Vagina (tissue), 2 donors: ENCODE measurements at regions not wholly inside any gene's neighbourhood (a gene's known extent, or its start where the extent isn't known, plus 50 kb on each side); places are given as distances from the start of the nearest gene placed in this dataset.

ENCODE experiments used
- DNase-seq, 2 donors: peaks; one replicate each; pipeline ENCODE4 v3.0.0-alpha.2; 2017; ENCODE audit errors: extremely low spot score in 2 of 2
- H3K27ac ChIP-seq: fragments of 200-600 bp; sonication (generic); one replicate; pipeline ENCODE4 v1.5.1; 2019
- H3K27me3 ChIP-seq: fragments of 200-600 bp; sonication (generic); one replicate; pipeline ENCODE4 v1.5.1; 2019
- H3K36me3 ChIP-seq, 2 donors: fragments of 200-600 bp; sonication (generic); one replicate each; pipeline ENCODE4 v1.5.1; 2017 to 2019
- H3K4me1 ChIP-seq: fragments of 200-600 bp; sonication (generic); one replicate; pipeline ENCODE4 v1.5.1; 2019
- H3K4me3 ChIP-seq, 2 donors: fragments of 200-600 bp; sonication (generic); 1 replicate in 1 of 2; 2 replicates in 1 of 2; pipeline ENCODE4 v1.5.1; 2016 to 2019
- H3K9me3 ChIP-seq: fragments of 200-600 bp; sonication (generic); one replicate; pipeline ENCODE4 v1.5.1; 2019
- POLR2A ChIP-seq, 2 donors: fragments of 450-650 bp; IDR thresholded peaks; one replicate each; pipeline ENCODE4 v1.6.1; 2017; ENCODE audit warnings: antibody characterized with exemption in 2 of 2, mild to moderate bottlenecking in 2 of 2, moderate library complexity in 2 of 2
- POLR2AphosphoS5 ChIP-seq, 2 donors: sonication (generic); formaldehyde crosslinking; IDR thresholded peaks; one replicate each; pipeline ENCODE4 v1.9.0; 2017; ENCODE audit warnings: antibody characterized with exemption in 2 of 2, mild to moderate bottlenecking in 2 of 2, low read depth in 1 of 2; ENCODE audit not compliant: insufficient read depth in 1 of 2
- intact Hi-C: fragments of 100-400 bp; cut with DNase I; formaldehyde crosslinking; loops from one replicate; pipeline ENCODE4 v1.15.1; 2023
- TF ChIP-seq, protein P1 (sequence below), 3 experiments: fragments of 450-650 bp in 2 of 3; fragments of 200-600 bp in 1 of 3; sonication (generic) in 1 of 3; IDR thresholded peaks; one replicate each; pipeline ENCODE4 v1.5.1; 2017 to 2019; ENCODE audit warnings: antibody characterized with exemption in 3 of 3, mild to moderate bottlenecking in 2 of 3, moderate library complexity in 2 of 3

DNA sequence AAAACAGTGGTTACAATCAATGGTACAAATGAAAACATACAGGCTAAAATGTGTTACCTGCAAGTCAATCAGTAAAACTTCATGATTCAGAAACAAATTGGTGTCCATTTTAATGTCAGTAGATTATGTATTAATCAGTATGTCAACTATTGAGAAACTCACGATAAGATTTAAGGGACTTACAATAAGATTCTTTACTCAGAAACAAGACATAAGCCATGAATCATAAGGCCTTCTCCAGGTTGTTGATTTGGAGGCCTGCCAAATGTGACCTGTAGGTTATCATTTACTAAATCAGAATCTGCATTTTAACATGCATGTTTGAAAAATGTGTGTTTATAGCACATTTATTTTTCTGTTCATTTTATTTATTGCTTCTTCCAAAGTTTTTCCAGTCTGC lies 623.1 kb downstream of the CCDC85A start:
- no peak for DNase-seq
- H3K9me3 ChIP-seq, result no peaks in the 10 kb centered on the region
- no peak overlapping the region for H3K4me3 ChIP-seq
- H3K4me1 ChIP-seq, result no peaks in the 10 kb centered on the region
- no peaks in the 10 kb centered on the region for H3K27me3 ChIP-seq
- H3K27ac ChIP-seq, result no peak overlapping the region
- no peaks in the 10 kb centered on the region for H3K36me3 ChIP-seq
- intact Hi-C loops, result no loop called here
- TF ChIP-seq POLR2A (IDR thresholded peaks at IDR 0.05) (no peak), POLR2AphosphoS5 (IDR thresholded peaks at IDR 0.05; ENCODE audit: insufficient read depth in 1 of 2, low read depth in 1 of 2) (no peak)
- TF ChIP-seq, protein P1, sequence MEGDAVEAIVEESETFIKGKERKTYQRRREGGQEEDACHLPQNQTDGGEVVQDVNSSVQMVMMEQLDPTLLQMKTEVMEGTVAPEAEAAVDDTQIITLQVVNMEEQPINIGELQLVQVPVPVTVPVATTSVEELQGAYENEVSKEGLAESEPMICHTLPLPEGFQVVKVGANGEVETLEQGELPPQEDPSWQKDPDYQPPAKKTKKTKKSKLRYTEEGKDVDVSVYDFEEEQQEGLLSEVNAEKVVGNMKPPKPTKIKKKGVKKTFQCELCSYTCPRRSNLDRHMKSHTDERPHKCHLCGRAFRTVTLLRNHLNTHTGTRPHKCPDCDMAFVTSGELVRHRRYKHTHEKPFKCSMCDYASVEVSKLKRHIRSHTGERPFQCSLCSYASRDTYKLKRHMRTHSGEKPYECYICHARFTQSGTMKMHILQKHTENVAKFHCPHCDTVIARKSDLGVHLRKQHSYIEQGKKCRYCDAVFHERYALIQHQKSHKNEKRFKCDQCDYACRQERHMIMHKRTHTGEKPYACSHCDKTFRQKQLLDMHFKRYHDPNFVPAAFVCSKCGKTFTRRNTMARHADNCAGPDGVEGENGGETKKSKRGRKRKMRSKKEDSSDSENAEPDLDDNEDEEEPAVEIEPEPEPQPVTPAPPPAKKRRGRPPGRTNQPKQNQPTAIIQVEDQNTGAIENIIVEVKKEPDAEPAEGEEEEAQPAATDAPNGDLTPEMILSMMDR (IDR thresholded peaks at IDR 0.05), result no peak

DNA sequence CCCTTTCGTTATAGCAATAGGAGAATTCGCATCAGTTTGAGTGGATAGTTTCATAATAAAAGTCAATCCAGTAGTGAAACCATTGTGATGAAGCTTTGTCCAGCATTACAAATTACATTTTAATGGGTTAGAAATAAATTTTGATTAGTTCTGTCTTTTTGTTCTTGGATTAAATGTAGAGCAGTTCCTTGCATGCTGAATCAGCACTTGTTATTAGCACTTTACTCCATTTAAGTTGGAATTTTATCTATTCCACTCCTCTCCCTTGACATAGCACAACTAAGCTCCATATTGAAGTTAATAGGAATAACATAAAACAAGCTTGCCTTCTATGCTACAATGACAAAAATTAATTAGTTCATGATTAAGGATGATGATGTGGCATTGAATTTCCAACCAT lies 624.1 kb downstream of the CCDC85A start:
- no peak for DNase-seq
- Histone ChIP-seq H3K9me3 (no peaks in the 10 kb centered on the region), H3K4me1 (no peaks in the 10 kb centered on the region), H3K4me3 (no peak overlapping the region), H3K27ac (no peak overlapping the region), H3K36me3 (no peaks in the 10 kb centered on the region), H3K27me3 (no peaks in the 10 kb centered on the region)
- intact Hi-C loops, result no loop called here
- TF ChIP-seq POLR2AphosphoS5 (IDR thresholded peaks at IDR 0.05; ENCODE audit: insufficient read depth in 1 of 2, low read depth in 1 of 2) (no peak), POLR2A (IDR thresholded peaks at IDR 0.05) (no peak)
- TF ChIP-seq, protein P1 (IDR thresholded peaks at IDR 0.05), result no peak

DNA sequence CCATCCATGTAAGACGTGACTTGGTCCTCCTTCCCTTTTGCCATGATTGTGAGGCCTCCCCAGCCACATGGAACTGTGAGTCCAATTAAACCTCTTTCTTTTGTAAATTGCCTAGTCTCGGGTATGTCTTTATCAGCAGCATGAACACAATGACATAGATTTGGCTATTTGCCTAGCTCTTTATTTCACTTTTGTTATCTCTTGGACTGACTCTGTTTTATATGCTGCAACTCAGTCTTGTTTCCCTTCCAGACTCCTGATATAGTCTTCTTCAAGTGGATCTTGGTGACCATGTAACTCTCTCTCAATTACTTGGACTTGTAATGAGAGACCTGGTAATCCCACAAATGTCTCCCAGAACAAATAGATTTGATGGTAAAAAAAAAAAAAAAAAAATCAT lies 627.6 kb downstream of the CCDC85A start:
- DNase-seq, result no peak
- intact Hi-C loops, result no loop called here

DNA sequence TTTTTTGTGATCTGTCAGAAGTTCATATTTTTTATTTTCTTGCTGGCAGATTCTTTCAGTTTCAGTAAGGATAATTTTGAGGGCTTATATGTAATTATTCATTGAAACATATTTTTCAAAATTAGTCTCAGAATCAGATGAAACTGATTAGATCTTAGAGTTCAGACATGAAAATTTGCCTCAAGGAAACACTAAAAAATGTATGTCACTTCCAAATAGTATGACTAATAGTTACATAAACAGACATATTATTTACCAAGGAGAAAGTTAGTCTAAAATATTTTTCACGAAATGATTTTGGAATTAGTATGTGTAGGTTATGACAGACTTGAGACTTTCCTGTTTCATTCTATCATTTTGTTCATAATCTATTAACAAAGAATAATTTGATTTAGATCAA lies 628.6 kb downstream of the CCDC85A start:
- no peak overlapping the region for H3K27ac ChIP-seq
- H3K36me3 ChIP-seq, result no peaks in the 10 kb centered on the region
- no peaks in the 10 kb centered on the region for H3K9me3 ChIP-seq
- no peaks in the 10 kb centered on the region for H3K4me1 ChIP-seq
- H3K27me3 ChIP-seq, result no peaks in the 10 kb centered on the region
- intact Hi-C loops, result no loop called here
- TF ChIP-seq, protein P1 (IDR thresholded peaks at IDR 0.05), result no peak
- TF ChIP-seq POLR2AphosphoS5 (IDR thresholded peaks at IDR 0.05; ENCODE audit: insufficient read depth in 1 of 2, low read depth in 1 of 2) (no peak), POLR2A (IDR thresholded peaks at IDR 0.05) (no peak)
- H3K4me3 ChIP-seq, result no peak overlapping the region
- no peak for DNase-seq

More for the DNA sequence above, 627.6 kb downstream of the CCDC85A start:
- H3K27me3 ChIP-seq, result no peaks in the 10 kb centered on the region
- no peak overlapping the region for H3K27ac ChIP-seq
- no peaks in the 10 kb centered on the region for H3K9me3 ChIP-seq
- TF ChIP-seq POLR2A (IDR thresholded peaks at IDR 0.05) (no peak), POLR2AphosphoS5 (IDR thresholded peaks at IDR 0.05; ENCODE audit: insufficient read depth in 1 of 2, low read depth in 1 of 2) (no peak)
- TF ChIP-seq, protein P1 (IDR thresholded peaks at IDR 0.05), result no peak
- no peaks in the 10 kb centered on the region for H3K4me1 ChIP-seq
- no peaks in the 10 kb centered on the region for H3K36me3 ChIP-seq
- no peak overlapping the region for H3K4me3 ChIP-seq

DNA sequence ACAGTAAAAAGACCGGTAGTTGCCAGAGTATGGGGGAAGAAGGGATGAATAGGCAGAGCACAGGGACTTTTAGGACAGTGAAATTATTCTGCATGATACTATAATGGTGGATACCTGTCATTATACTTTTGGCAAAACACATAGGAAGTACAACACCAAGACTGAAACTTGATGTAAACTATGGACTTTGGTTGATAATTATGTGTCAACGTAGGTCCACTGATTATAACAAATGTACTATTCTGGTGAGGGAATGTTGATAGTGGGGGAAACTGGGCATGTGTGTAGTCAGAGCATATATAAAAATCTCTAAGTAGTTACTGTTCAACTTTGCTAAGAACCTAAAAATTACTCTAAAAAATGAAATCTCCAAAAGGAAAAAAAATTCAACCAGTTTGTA lies 629.7 kb downstream of the CCDC85A start:
- Histone ChIP-seq H3K27ac (no peak overlapping the region), H3K36me3 (no peaks in the 10 kb centered on the region), H3K4me1 (no peaks in the 10 kb centered on the region), H3K4me3 (no peak overlapping the region), H3K27me3 (no peaks in the 10 kb centered on the region), H3K9me3 (no peaks in the 10 kb centered on the region)
- intact Hi-C loops, result no loop called here
- TF ChIP-seq, protein P1 (IDR thresholded peaks at IDR 0.05), result no peak
- TF ChIP-seq POLR2AphosphoS5 (IDR thresholded peaks at IDR 0.05; ENCODE audit: insufficient read depth in 1 of 2, low read depth in 1 of 2) (no peak), POLR2A (IDR thresholded peaks at IDR 0.05) (no peak)
- no peak for DNase-seq
